GM21367 (cell line): ENCODE measurements at regions not wholly inside any gene's neighbourhood (a gene's known extent, or its start where the extent isn't known, plus 50 kb on each side); places are given as distances from the start of the nearest gene placed in this dataset.

Experiments used
- ATAC-seq: cut with Tn5 transposase; IDR thresholded peaks from one replicate; pipeline ENCODE4 v1.9.1; 2021; ENCODE audit not compliant: unreplicated experiment

- no peak for ATAC-seq
Measured at GRCh38 chr9:87148331-87149104, 201.2 kb upstream of the GAS1 start.

- ATAC-seq: no peak
Measured at GRCh38 chr9:87149799-87150198, 202.5 kb upstream of the GAS1 start.

- no peak for ATAC-seq
Measured at GRCh38 chr9:87152256-87152655, 204.9 kb upstream of the GAS1 start.

GRCh38 chr9:87156247-87156646 lies 208.9 kb upstream of the GAS1 start:
- no peak for ATAC-seq

GRCh38 chr9:87157366-87158031 lies 210.2 kb upstream of the GAS1 start:
- no peak for ATAC-seq

- no peak for ATAC-seq
Measured at GRCh38 chr9:87158765-87159164, 211.5 kb upstream of the GAS1 start.

GRCh38 chr9:87160148-87161102 lies 213.1 kb upstream of the GAS1 start:
- ATAC-seq: no peak

- ATAC-seq: no peak
Measured at GRCh38 chr9:87167161-87167560, 219.9 kb upstream of the GAS1 start.

GRCh38 chr9:87167582-87167981 lies 220.3 kb upstream of the GAS1 start:
- no peak for ATAC-seq

GRCh38 chr9:87178302-87178701 lies 231.0 kb upstream of the GAS1 start:
- no peak for ATAC-seq

- ATAC-seq: no peak
Measured at GRCh38 chr9:87179553-87180340, 232.4 kb upstream of the GAS1 start.

GRCh38 chr9:87180361-87180760 lies 233.1 kb upstream of the GAS1 start:
- no peak for ATAC-seq

GRCh38 chr9:87180841-87181240 lies 233.5 kb upstream of the GAS1 start:
- ATAC-seq: no peak

- ATAC-seq: no peak
Measured at GRCh38 chr9:87181670-87182069, 234.4 kb upstream of the GAS1 start.

GRCh38 chr9:87184956-87185642 lies 237.8 kb upstream of the GAS1 start:
- no peak for ATAC-seq

GRCh38 chr9:87187656-87188055 lies 240.3 kb upstream of the GAS1 start:
- no peak for ATAC-seq

GRCh38 chr9:87189006-87189405 lies 241.7 kb upstream of the GAS1 start:
- ATAC-seq: no peak

GRCh38 chr9:87193151-87193550 lies 245.8 kb upstream of the GAS1 start:
- no peak for ATAC-seq

GRCh38 chr9:87193925-87194868 lies 246.9 kb upstream of the GAS1 start:
- no peak for ATAC-seq
